ENCODE measurements at regions not wholly inside any gene's neighbourhood (a gene's known extent, or its start where the extent isn't known, plus 50 kb on each side); places are given as distances from the start of the nearest gene placed in this dataset.

- TF ChIP-seq, protein P1, sequence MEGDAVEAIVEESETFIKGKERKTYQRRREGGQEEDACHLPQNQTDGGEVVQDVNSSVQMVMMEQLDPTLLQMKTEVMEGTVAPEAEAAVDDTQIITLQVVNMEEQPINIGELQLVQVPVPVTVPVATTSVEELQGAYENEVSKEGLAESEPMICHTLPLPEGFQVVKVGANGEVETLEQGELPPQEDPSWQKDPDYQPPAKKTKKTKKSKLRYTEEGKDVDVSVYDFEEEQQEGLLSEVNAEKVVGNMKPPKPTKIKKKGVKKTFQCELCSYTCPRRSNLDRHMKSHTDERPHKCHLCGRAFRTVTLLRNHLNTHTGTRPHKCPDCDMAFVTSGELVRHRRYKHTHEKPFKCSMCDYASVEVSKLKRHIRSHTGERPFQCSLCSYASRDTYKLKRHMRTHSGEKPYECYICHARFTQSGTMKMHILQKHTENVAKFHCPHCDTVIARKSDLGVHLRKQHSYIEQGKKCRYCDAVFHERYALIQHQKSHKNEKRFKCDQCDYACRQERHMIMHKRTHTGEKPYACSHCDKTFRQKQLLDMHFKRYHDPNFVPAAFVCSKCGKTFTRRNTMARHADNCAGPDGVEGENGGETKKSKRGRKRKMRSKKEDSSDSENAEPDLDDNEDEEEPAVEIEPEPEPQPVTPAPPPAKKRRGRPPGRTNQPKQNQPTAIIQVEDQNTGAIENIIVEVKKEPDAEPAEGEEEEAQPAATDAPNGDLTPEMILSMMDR (IDR thresholded peaks at IDR 0.05; ENCODE audit: borderline replicate concordance, control extremely low read depth, extremely low read depth, insufficient read depth, missing control alignments), result no peak
- no peak for DNase-seq (ENCODE audit: low spot score)
- in situ Hi-C loops (cut with MboI; ENCODE audit: low sequenced_read_pairs, unreplicated experiment), result no loop called here
Observed at GRCh38 chr6:135109761-135110160, 55.1 kb upstream of the HBS1L start.

- in situ Hi-C loops (cut with MboI; ENCODE audit: low sequenced_read_pairs, unreplicated experiment), result no loop called here
- TF ChIP-seq, protein P1 (IDR thresholded peaks at IDR 0.05; ENCODE audit: borderline replicate concordance, control extremely low read depth, extremely low read depth, insufficient read depth, missing control alignments), result no peak
- no peak for DNase-seq (ENCODE audit: low spot score)
Observed at GRCh38 chr6:135108692-135109091, 54.1 kb upstream of the HBS1L start.

GRCh38 chr6:135106611-135107010 is 52.0 kb upstream of the HBS1L start:
- in situ Hi-C loops (cut with MboI; ENCODE audit: low sequenced_read_pairs, unreplicated experiment), result no loop called here
- no peak for DNase-seq (ENCODE audit: low spot score)
- TF ChIP-seq, protein P1 (IDR thresholded peaks at IDR 0.05; ENCODE audit: borderline replicate concordance, control extremely low read depth, extremely low read depth, insufficient read depth, missing control alignments), result no peak

GRCh38 chr6:135105710-135106109 is 51.1 kb upstream of the HBS1L start:
- no peak for DNase-seq (ENCODE audit: low spot score)
- in situ Hi-C loops (cut with MboI; ENCODE audit: low sequenced_read_pairs, unreplicated experiment), result no loop called here
- TF ChIP-seq, protein P1 (IDR thresholded peaks at IDR 0.05; ENCODE audit: borderline replicate concordance, control extremely low read depth, extremely low read depth, insufficient read depth, missing control alignments), result no peak

DNA sequence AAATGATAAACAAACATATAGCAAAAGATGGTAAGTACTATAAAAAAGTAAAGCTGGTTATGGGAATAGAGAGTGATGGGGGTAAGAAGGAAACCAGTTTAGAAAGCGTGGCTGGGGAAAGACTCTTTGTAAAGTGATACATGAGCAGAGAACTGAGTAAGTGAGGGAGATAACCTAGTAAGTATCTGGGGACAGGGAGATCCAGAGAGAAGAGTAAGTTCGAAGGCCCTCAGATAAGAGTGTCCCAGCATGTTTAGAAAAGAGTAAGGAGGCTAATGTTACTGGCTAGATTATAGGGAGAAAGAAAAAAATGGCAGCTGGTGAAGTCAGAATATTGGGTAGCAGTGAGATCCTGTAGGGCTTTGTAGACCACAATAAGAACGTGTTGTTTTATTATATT is 50.7 kb upstream of the HBS1L start:
- TF ChIP-seq, protein P1 (IDR thresholded peaks at IDR 0.05; ENCODE audit: borderline replicate concordance, control extremely low read depth, extremely low read depth, insufficient read depth, missing control alignments), result no peak
- no peak for DNase-seq (ENCODE audit: low spot score)
- in situ Hi-C loops (cut with MboI; ENCODE audit: low sequenced_read_pairs, unreplicated experiment), result no loop called here

All from GM13976 (cell line).